ENCODE measurements at regions not wholly inside any gene's neighbourhood (a gene's known extent, or its start where the extent isn't known, plus 50 kb on each side); places are given as distances from the start of the nearest gene placed in this dataset.

DNA sequence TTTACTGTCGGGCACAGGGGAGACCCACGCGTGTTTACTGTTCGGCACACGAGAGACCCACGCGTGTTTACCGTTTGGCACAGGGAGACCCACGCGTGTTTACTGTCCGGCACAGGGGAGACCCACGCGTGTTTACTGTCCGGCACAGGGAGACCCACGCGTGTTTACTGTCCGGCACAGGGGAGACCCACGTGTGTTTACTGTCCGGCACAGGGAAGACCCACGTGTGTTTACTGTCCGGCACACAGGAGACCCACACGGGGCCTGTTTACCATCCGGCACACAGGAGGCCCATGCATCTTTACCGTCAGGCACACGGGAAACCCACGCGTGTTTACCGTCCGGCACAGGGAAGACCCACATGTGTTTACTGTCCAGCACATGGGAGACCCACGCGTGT is 525.1 kb downstream of the BRD1 start:
- TF ChIP-seq POLR2AphosphoS5 (IDR thresholded peaks at IDR 0.05; ENCODE audit: low read depth, low read length) (no peak), ZFX (IDR thresholded peaks at IDR 0.05) (no peak), SIN3A (IDR thresholded peaks at IDR 0.05; ENCODE audit: low read depth) (no peak), SRF (IDR thresholded peaks at IDR 0.05; ENCODE audit: low read depth) (no peak), RAD21 (IDR thresholded peaks at IDR 0.05; ENCODE audit: low read depth) (no peak), FOSL1 (IDR thresholded peaks at IDR 0.05; ENCODE audit: low read depth) (no peak), POLR2A (IDR thresholded peaks at IDR 0.05; ENCODE audit: borderline replicate concordance, extremely low read depth, insufficient read depth, insufficient read length) (no peak)
- TF ChIP-seq, protein P1, sequence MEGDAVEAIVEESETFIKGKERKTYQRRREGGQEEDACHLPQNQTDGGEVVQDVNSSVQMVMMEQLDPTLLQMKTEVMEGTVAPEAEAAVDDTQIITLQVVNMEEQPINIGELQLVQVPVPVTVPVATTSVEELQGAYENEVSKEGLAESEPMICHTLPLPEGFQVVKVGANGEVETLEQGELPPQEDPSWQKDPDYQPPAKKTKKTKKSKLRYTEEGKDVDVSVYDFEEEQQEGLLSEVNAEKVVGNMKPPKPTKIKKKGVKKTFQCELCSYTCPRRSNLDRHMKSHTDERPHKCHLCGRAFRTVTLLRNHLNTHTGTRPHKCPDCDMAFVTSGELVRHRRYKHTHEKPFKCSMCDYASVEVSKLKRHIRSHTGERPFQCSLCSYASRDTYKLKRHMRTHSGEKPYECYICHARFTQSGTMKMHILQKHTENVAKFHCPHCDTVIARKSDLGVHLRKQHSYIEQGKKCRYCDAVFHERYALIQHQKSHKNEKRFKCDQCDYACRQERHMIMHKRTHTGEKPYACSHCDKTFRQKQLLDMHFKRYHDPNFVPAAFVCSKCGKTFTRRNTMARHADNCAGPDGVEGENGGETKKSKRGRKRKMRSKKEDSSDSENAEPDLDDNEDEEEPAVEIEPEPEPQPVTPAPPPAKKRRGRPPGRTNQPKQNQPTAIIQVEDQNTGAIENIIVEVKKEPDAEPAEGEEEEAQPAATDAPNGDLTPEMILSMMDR (IDR thresholded peaks at IDR 0.05 in 2 of 3, conservative IDR thresholded peaks at IDR 0.05 in 1 of 3; ENCODE audit: borderline replicate concordance in 1 of 3, insufficient read depth in 1 of 3, low read depth in 2 of 3, low read length in 2 of 3), result no peak
- TF ChIP-seq, protein P2, sequence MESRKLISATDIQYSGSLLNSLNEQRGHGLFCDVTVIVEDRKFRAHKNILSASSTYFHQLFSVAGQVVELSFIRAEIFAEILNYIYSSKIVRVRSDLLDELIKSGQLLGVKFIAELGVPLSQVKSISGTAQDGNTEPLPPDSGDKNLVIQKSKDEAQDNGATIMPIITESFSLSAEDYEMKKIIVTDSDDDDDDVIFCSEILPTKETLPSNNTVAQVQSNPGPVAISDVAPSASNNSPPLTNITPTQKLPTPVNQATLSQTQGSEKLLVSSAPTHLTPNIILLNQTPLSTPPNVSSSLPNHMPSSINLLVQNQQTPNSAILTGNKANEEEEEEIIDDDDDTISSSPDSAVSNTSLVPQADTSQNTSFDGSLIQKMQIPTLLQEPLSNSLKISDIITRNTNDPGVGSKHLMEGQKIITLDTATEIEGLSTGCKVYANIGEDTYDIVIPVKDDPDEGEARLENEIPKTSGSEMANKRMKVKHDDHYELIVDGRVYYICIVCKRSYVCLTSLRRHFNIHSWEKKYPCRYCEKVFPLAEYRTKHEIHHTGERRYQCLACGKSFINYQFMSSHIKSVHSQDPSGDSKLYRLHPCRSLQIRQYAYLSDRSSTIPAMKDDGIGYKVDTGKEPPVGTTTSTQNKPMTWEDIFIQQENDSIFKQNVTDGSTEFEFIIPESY (IDR thresholded peaks at IDR 0.05; ENCODE audit: extremely low read depth, insufficient replicate concordance, low read length), result no peak
- TF ChIP-seq, protein P3, sequence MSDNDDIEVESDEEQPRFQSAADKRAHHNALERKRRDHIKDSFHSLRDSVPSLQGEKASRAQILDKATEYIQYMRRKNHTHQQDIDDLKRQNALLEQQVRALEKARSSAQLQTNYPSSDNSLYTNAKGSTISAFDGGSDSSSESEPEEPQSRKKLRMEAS (IDR thresholded peaks at IDR 0.05), result no peak
